ENCODE measurements at regions not wholly inside any gene's neighbourhood (a gene's known extent, or its start where the extent isn't known, plus 50 kb on each side); places are given as distances from the start of the nearest gene placed in this dataset.

- intact Hi-C loops (cut with DNase I): no loop called here
- Histone ChIP-seq H3K27ac (ENCODE audit: low read depth in 2 of 2, low read length in 2 of 2) (no peak overlapping the region), H3K4me1 (ENCODE audit: control insufficient read depth in 2 of 3, insufficient read depth in 2 of 3, low read depth in 1 of 3, low read length in 3 of 3) (no peaks in the 10 kb centered on the region), H3K9me3 (ENCODE audit: control insufficient read depth in 2 of 3, insufficient read depth in 1 of 3, low read length in 3 of 3) (no peaks in the 10 kb centered on the region), H3K9ac (ENCODE audit: low read length in 3 of 3) (no peak overlapping the region), H3K36me3 (ENCODE audit: control insufficient read depth in 2 of 3, insufficient read depth in 3 of 3, low read length in 3 of 3) (no peaks in the 10 kb centered on the region), H3K27me3 (ENCODE audit: control insufficient read depth, insufficient read depth, low read length) (no peaks in the 10 kb centered on the region), H3K4me3 (ENCODE audit: low read length in 3 of 3) (no peak overlapping the region)
- no peak for DNase-seq
- no peak for TF ChIP-seq CTCF (IDR thresholded peaks at IDR 0.05; ENCODE audit: borderline replicate concordance, extremely low read depth, insufficient read depth)
- FAIRE-seq: no peak
These were observed 2181.4 kb upstream of the PIK3C3 start for GRCh38 chr18:39773646-39774045.

- no peaks in the 10 kb centered on the region for H3K9me3 ChIP-seq (ENCODE audit: control insufficient read depth in 2 of 3, insufficient read depth in 1 of 3, low read length in 3 of 3)
- no peak overlapping the region for H3K9ac ChIP-seq (ENCODE audit: low read length in 3 of 3)
- FAIRE-seq (no peak), DNase-seq (no peak)
- TF ChIP-seq CTCF (IDR thresholded peaks at IDR 0.05; ENCODE audit: borderline replicate concordance, extremely low read depth, insufficient read depth): no peak
- no peaks in the 10 kb centered on the region for H3K36me3 ChIP-seq (ENCODE audit: control insufficient read depth in 2 of 3, insufficient read depth in 3 of 3, low read length in 3 of 3)
- H3K27ac ChIP-seq (ENCODE audit: low read depth in 2 of 2, low read length in 2 of 2): no peak overlapping the region
- no peak overlapping the region for H3K4me3 ChIP-seq (ENCODE audit: low read length in 3 of 3)
- H3K27me3 ChIP-seq (ENCODE audit: control insufficient read depth, insufficient read depth, low read length): no peaks in the 10 kb centered on the region
- intact Hi-C loops (cut with DNase I): no loop called here
- no peaks in the 10 kb centered on the region for H3K4me1 ChIP-seq (ENCODE audit: control insufficient read depth in 2 of 3, insufficient read depth in 2 of 3, low read depth in 1 of 3, low read length in 3 of 3)
These were observed 2182.7 kb upstream of the PIK3C3 start for GRCh38 chr18:39772155-39772919.

GRCh38 chr18:39770399-39770798 lies 2184.6 kb upstream of the PIK3C3 start:
- no peak overlapping the region for H3K4me3 ChIP-seq (ENCODE audit: low read length in 3 of 3)
- DNase-seq: no peak

More at GRCh38 chr18:39770399-39770798, 2184.6 kb upstream of the PIK3C3 start:
- Histone ChIP-seq H3K36me3 (ENCODE audit: control insufficient read depth in 2 of 3, insufficient read depth in 3 of 3, low read length in 3 of 3) (no peaks in the 10 kb centered on the region), H3K9ac (ENCODE audit: low read length in 3 of 3) (no peak overlapping the region), H3K27me3 (ENCODE audit: control insufficient read depth, insufficient read depth, low read length) (no peaks in the 10 kb centered on the region), H3K9me3 (ENCODE audit: control insufficient read depth in 2 of 3, insufficient read depth in 1 of 3, low read length in 3 of 3) (no peaks in the 10 kb centered on the region), H3K4me1 (ENCODE audit: control insufficient read depth in 2 of 3, insufficient read depth in 2 of 3, low read depth in 1 of 3, low read length in 3 of 3) (no peaks in the 10 kb centered on the region), H3K27ac (ENCODE audit: low read depth in 2 of 2, low read length in 2 of 2) (no peak overlapping the region)
- no peak for TF ChIP-seq CTCF (IDR thresholded peaks at IDR 0.05; ENCODE audit: borderline replicate concordance, extremely low read depth, insufficient read depth)
- FAIRE-seq: no peak
- intact Hi-C loops (cut with DNase I): no loop called here
